Sigmoid colon (tissue), 6 donors: ENCODE measurements at regions not wholly inside any gene's neighbourhood (a gene's known extent, or its start where the extent isn't known, plus 50 kb on each side); places are given as distances from the start of the nearest gene placed in this dataset.
"Not testable (repeated sequence)": the region's sequence is repeated elsewhere in the genome, so short reads cannot be mapped to it uniquely, and the experiment has no call there.

Experiments
- DNase-seq: peaks from one replicate; pipeline ENCODE4 v3.0.0-alpha.2; 2019
- H3K27ac ChIP-seq, 4 donors: fragments of 200-600 bp; sonication (generic); one replicate each; pipeline ENCODE4 v1.5.1; 2016 to 2019; ENCODE audit warnings: mild to moderate bottlenecking in 1 of 4
- H3K27me3 ChIP-seq, 3 donors: fragments of 200-600 bp; sonication (generic); one replicate each; pipeline ENCODE4 v1.5.1; 2019; ENCODE audit warnings: mild to moderate bottlenecking in 1 of 3
- H3K36me3 ChIP-seq, 4 donors: fragments of 200-600 bp; sonication (generic); one replicate each; pipeline ENCODE4 v1.5.1; 2016 to 2019
- H3K4me1 ChIP-seq, 4 donors: fragments of 200-600 bp; sonication (generic); one replicate each; pipeline ENCODE4 v1.5.1; 2017 to 2019
- H3K4me3 ChIP-seq, 4 donors: fragments of 200-600 bp; sonication (generic); one replicate each; pipeline ENCODE4 v1.5.1; 2017 to 2019; ENCODE audit warnings: mild to moderate bottlenecking in 2 of 4, moderate library complexity in 1 of 4
- H3K9me3 ChIP-seq, 4 donors: fragments of 200-600 bp in 3 of 4; sonication (generic) in 3 of 4; one replicate each; pipeline versions ENCODE4 v1.5.1 to v1.6.1; 2013 to 2019
- CTCF ChIP-seq, 4 experiments: fragments of 450-650 bp in 3 of 4; fragments of 200-600 bp in 1 of 4; IDR thresholded peaks; one replicate each; pipeline ENCODE4 v1.5.1; 2016 to 2019; ENCODE audit warnings: antibody characterized with exemption in 4 of 4, mild to moderate bottlenecking in 3 of 4, moderate library complexity in 2 of 4
- EP300 ChIP-seq, 4 donors: sonication (generic); formaldehyde crosslinking; IDR thresholded peaks; one replicate each; pipeline ENCODE4 v1.6.1; 2017; ENCODE audit warnings: antibody characterized with exemption in 4 of 4
- POLR2A ChIP-seq, 2 donors: fragments of 450-650 bp; IDR thresholded peaks; one replicate each; pipeline ENCODE4 v1.6.1; 2016; ENCODE audit warnings: antibody characterized with exemption in 2 of 2, mild to moderate bottlenecking in 2 of 2, moderate library complexity in 2 of 2
- POLR2AphosphoS5 ChIP-seq, 4 donors: sonication (generic); formaldehyde crosslinking; IDR thresholded peaks; one replicate each; pipeline ENCODE4 v1.6.1; 2017; ENCODE audit warnings: antibody characterized with exemption in 4 of 4
- WGBS, 2 donors: extraction: QIAGEN DNeasy Blood & Tissue Kit; methylation state at CpG; one replicate each; pipeline ENCODE4 v1.1.7; 2013; 5-methylcytosine and 5-hydroxymethylcytosine counted together
- intact Hi-C: fragments of 100-400 bp; cut with DNase I; formaldehyde crosslinking; loops from one replicate; pipeline ENCODE4 v1.15.1; 2023
- donor health status: healthy with polysubstance abuse.
- donor health status: healthy.

DNA sequence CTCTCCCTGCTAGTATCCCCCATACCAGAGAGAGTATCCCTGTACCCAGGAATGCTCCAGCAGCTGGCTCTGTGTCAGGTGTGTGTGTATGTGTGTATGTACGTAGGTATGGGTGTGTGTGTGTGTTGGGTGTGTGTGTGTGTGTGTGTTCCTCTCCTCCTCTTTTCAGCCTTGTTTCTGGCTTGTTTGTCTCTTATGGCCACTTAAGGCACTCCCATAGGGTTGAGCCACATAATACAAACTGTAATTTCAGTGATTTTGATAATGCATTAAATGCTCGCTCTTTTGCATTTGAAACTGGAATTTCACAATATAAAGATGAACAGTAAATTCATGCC is 80.8 kb upstream of the SH3PXD2B start:
- Histone ChIP-seq H3K27ac (peak overlapping the region in 3 of 4 donors; percentile 84 to 88 (median 87)), H3K27me3 (no peaks in the 10 kb centered on the region), H3K4me3 (no peak overlapping the region), H3K9me3 (no peaks in the 10 kb centered on the region), H3K4me1 (peaks cover 0 to 32% (median 29%) of the 10 kb centered on the region in 4 donors), H3K36me3 (no peaks in the 10 kb centered on the region)
- TF ChIP-seq CTCF (IDR thresholded peaks at IDR 0.05) = no peak
- intact Hi-C loops = no loop called here
- WGBS, 2 donors = 40 to 72% methylated on average over 2 of the region's 2 CpGs
- DNase-seq = no peak

DNA sequence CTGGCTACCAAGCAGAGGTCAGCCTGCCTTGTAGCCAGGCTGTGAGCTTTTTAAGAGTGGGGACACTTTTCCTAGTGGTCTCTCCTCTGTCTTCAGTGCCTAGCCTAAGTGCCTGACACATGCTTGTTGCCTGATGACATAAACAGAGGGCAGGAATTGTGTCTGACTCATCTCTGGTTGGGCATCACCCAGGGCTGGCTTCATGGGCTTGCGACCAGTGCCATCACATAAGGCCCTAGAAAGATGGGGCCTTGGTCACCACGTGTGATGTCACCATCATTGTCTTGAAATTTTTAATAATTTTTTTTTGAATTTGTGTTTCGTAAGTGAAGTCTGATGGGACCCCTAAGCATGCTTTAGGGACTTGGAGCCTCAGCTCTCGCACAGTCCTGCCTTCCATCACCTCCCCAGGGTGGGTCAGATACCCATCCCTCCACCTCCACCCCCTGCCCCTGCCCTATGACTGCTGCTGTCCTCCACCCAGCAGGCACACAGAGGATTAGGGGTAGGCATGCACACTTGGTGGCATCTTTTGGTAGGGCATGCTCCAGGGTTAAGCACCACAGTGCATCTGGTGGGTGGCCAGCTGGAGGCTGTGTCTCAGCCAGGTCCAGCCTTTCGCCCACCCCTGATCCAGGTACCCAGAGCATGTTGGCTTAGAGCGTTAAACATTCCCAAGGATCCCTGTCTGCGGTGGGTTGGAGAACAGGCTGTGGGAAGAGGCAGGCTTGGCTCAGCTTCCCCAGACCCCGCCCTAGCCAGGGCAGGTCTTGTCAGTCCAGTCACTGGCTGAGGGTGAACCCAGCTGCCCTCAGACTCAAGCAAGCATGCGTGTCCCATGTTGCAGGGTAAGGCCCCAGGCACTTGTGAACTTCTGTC is 80.1 kb upstream of the SH3PXD2B start:
- WGBS, 2 donors = 58 to 82% methylated on average over 9 of the region's 9 CpGs

GRCh38 chr5:172533399-172534228 is 79.3 kb upstream of the SH3PXD2B start:
- Histone ChIP-seq H3K27me3 (no peaks in the 10 kb centered on the region), H3K4me3 (no peak overlapping the region), H3K36me3 (no peaks in the 10 kb centered on the region), H3K4me1 (peaks cover 0 to 38% (median 28%) of the 10 kb centered on the region in 4 donors), H3K27ac (peak overlapping the region; percentile 84 to 88 (median 86)), H3K9me3 (no peaks in the 10 kb centered on the region)
- intact Hi-C loops = loop anchor here (2.0 kb wide), 1 partner anchor 21 kb away; no protein-coding TSS in a partner anchor
- peak; percentile 77 for DNase-seq
- no peak for TF ChIP-seq POLR2A (IDR thresholded peaks at IDR 0.05)
- peak; percentile 15 to 74 (median 63) for TF ChIP-seq POLR2AphosphoS5 (IDR thresholded peaks at IDR 0.05)
- peak in 3 of 4 donors; percentile 83 to 93 (median 92) for TF ChIP-seq EP300 (IDR thresholded peaks at IDR 0.05)
- TF ChIP-seq CTCF (IDR thresholded peaks at IDR 0.05) = no peak
- WGBS, 2 donors = 30 to 50% methylated on average over 12 of the region's 12 CpGs

More for the DNA sequence above, 80.1 kb upstream of the SH3PXD2B start:
- intact Hi-C loops = no loop called here
- Histone ChIP-seq H3K4me1 (peaks cover 0 to 32% (median 28%) of the 10 kb centered on the region in 4 donors), H3K4me3 (no peak overlapping the region), H3K27me3 (no peaks in the 10 kb centered on the region), H3K9me3 (no peaks in the 10 kb centered on the region), H3K36me3 (no peaks in the 10 kb centered on the region), H3K27ac (peak overlapping the region; percentile 84 to 88 (median 86))
- DNase-seq = peak; percentile 69
- TF ChIP-seq EP300 (IDR thresholded peaks at IDR 0.05) (no peak), POLR2A (IDR thresholded peaks at IDR 0.05) (no peak)

- DNase-seq = peak; percentile 62
- intact Hi-C loops = loop anchor here (2.0 kb wide), 1 partner anchor 22 kb away; no protein-coding TSS in a partner anchor
- Histone ChIP-seq H3K4me1 (peaks cover 0 to 43% (median 31%) of the 10 kb centered on the region in 4 donors), H3K9me3 (no peaks in the 10 kb centered on the region), H3K27ac (peak overlapping the region; percentile 84 to 88 (median 86)), H3K27me3 (no peaks in the 10 kb centered on the region), H3K4me3 (no peak overlapping the region), H3K36me3 (no peaks in the 10 kb centered on the region)
- no peak for TF ChIP-seq POLR2A (IDR thresholded peaks at IDR 0.05)
- no peak for TF ChIP-seq EP300 (IDR thresholded peaks at IDR 0.05)
- no peak for TF ChIP-seq POLR2AphosphoS5 (IDR thresholded peaks at IDR 0.05)
- TF ChIP-seq CTCF (IDR thresholded peaks at IDR 0.05) = no peak
- WGBS, 2 donors = 36 to 76% methylated on average over 10 of the region's 10 CpGs
These were observed 78.7 kb upstream of the SH3PXD2B start for GRCh38 chr5:172533058-172533398.

- peaks cover 0 to 49% (median 34%) of the 10 kb centered on the region in 4 donors for H3K4me1 ChIP-seq
- H3K36me3 ChIP-seq = not testable (repeated sequence)
These were observed 78.1 kb upstream of the SH3PXD2B start for GRCh38 chr5:172532439-172532838.

More at GRCh38 chr5:172532439-172532838, 78.1 kb upstream of the SH3PXD2B start:
- peak overlapping the region; percentile 84 to 88 (median 86) for H3K27ac ChIP-seq
- DNase-seq = peak; percentile 34
- not testable (repeated sequence) for H3K9me3 ChIP-seq, H3K4me3 ChIP-seq, H3K27me3 ChIP-seq
- intact Hi-C loops = loop anchor here (2.0 kb wide), 1 partner anchor 22 kb away; no protein-coding TSS in a partner anchor
- WGBS, 2 donors = 89 to 92% methylated on average over 8 of the region's 8 CpGs
